Adrenal gland (tissue), 5 donors: ENCODE measurements at regions not wholly inside any gene's neighbourhood (a gene's known extent, or its start where the extent isn't known, plus 50 kb on each side); places are given as distances from the start of the nearest gene placed in this dataset.

Source experiments
- CTCF ChIP-seq, 6 experiments: fragments of 450-650 bp in 4 of 6; fragments of 200-600 bp in 2 of 6; sonication (generic) in 1 of 6; IDR thresholded peaks; 1 replicate in 5 of 6; 2 replicates in 1 of 6; pipeline versions ENCODE4 v1.5.1 to v1.8.0; 2016 to 2021; ENCODE audit warnings: antibody characterized with exemption in 6 of 6, mild to moderate bottlenecking in 2 of 6, moderate library complexity in 1 of 6
- POLR2A ChIP-seq, 2 donors: fragments of 450-650 bp; IDR thresholded peaks; one replicate each; pipeline ENCODE4 v1.6.1; 2017; ENCODE audit warnings: antibody characterized with exemption in 2 of 2, mild to moderate bottlenecking in 2 of 2, moderate library complexity in 1 of 2
- donor health status: DM: no; HTN: no; CAD: no.

DNA sequence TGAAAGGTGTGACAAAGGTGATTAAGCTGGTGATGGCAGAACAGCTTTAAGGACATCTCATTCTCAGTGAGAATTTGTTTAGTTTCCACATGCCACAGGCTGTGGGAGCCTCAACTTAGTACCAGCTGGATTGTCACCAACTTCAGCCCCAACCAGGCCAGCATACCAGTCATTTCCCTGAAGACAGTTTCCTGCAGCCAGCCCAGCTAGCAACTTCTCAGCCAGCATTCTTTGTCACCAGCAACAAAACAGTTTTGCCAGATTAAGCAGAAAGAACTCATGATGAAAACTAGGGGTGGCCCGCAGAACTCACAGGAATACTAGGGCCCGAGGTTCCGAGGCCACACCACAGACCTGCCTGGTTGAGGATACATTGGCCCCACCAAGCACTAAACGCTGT, 68.8 kb upstream of the UNC5B start:
- TF ChIP-seq CTCF (IDR thresholded peaks at IDR 0.05) = no peak
- no peak for TF ChIP-seq POLR2A (IDR thresholded peaks at IDR 0.05)
